ENCODE measurements at regions not wholly inside any gene's neighbourhood (a gene's known extent, or its start where the extent isn't known, plus 50 kb on each side); places are given as distances from the start of the nearest gene placed in this dataset.

- no peak for DNase-seq (ENCODE audit: low read depth)
- no peak overlapping the region for H3K4me3 ChIP-seq (ENCODE audit: control insufficient read depth, low read depth, low read length)
- TF ChIP-seq, protein P1, sequence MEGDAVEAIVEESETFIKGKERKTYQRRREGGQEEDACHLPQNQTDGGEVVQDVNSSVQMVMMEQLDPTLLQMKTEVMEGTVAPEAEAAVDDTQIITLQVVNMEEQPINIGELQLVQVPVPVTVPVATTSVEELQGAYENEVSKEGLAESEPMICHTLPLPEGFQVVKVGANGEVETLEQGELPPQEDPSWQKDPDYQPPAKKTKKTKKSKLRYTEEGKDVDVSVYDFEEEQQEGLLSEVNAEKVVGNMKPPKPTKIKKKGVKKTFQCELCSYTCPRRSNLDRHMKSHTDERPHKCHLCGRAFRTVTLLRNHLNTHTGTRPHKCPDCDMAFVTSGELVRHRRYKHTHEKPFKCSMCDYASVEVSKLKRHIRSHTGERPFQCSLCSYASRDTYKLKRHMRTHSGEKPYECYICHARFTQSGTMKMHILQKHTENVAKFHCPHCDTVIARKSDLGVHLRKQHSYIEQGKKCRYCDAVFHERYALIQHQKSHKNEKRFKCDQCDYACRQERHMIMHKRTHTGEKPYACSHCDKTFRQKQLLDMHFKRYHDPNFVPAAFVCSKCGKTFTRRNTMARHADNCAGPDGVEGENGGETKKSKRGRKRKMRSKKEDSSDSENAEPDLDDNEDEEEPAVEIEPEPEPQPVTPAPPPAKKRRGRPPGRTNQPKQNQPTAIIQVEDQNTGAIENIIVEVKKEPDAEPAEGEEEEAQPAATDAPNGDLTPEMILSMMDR (IDR thresholded peaks at IDR 0.05; ENCODE audit: control insufficient read depth, insufficient read depth, low read depth, low read length, missing control alignments), result no peak
Observed at GRCh38 chr3:31438742-31439141, 94.0 kb upstream of the STT3B start.

- TF ChIP-seq, protein P1 (IDR thresholded peaks at IDR 0.05; ENCODE audit: control insufficient read depth, insufficient read depth, low read depth, low read length, missing control alignments), result no peak
- no peak for DNase-seq (ENCODE audit: low read depth)
- no peak overlapping the region for H3K4me3 ChIP-seq (ENCODE audit: control insufficient read depth, low read depth, low read length)
Observed at GRCh38 chr3:31439890-31440750, 92.6 kb upstream of the STT3B start.

GRCh38 chr3:31440878-31441277 is 91.8 kb upstream of the STT3B start:
- H3K4me3 ChIP-seq (ENCODE audit: control insufficient read depth, low read depth, low read length), result no peak overlapping the region
- TF ChIP-seq, protein P1 (IDR thresholded peaks at IDR 0.05; ENCODE audit: control insufficient read depth, insufficient read depth, low read depth, low read length, missing control alignments), result no peak
- no peak for DNase-seq (ENCODE audit: low read depth)

DNA sequence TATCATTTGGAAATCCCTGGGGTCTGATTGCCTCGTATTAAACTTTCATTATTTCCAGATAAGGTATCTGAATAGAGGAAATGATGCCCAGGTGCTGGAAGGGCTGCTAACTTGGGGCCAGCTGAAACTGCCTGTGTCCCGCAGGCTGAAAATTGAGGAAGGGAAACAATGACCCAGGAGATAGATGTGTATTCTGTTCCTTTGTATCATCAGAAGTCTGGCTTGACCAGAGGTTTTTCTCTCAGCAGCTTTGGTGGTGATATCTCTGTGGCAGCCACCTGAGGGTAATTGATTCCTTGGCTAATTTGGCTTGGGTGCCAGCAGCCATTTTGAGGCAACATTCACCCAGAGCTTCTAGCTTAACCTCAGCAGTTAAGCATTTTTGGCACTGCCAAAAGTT is 90.0 kb upstream of the STT3B start:
- no peak for DNase-seq (ENCODE audit: low read depth)
- H3K4me3 ChIP-seq (ENCODE audit: control insufficient read depth, low read depth, low read length), result no peak overlapping the region
- TF ChIP-seq, protein P1 (IDR thresholded peaks at IDR 0.05; ENCODE audit: control insufficient read depth, insufficient read depth, low read depth, low read length, missing control alignments), result no peak

- H3K4me3 ChIP-seq (ENCODE audit: control insufficient read depth, low read depth, low read length), result no peak overlapping the region
- DNase-seq (ENCODE audit: low read depth), result no peak
- TF ChIP-seq, protein P1 (IDR thresholded peaks at IDR 0.05; ENCODE audit: control insufficient read depth, insufficient read depth, low read depth, low read length, missing control alignments), result no peak
Observed at GRCh38 chr3:31444220-31445142, 88.2 kb upstream of the STT3B start.

- TF ChIP-seq, protein P1 (IDR thresholded peaks at IDR 0.05; ENCODE audit: control insufficient read depth, insufficient read depth, low read depth, low read length, missing control alignments), result no peak
- H3K4me3 ChIP-seq (ENCODE audit: control insufficient read depth, low read depth, low read length), result no peak overlapping the region
- DNase-seq (ENCODE audit: low read depth), result no peak
Observed at GRCh38 chr3:31445701-31446100, 87.0 kb upstream of the STT3B start.
